Ovary (tissue), 7 donors: ENCODE measurements at regions not wholly inside any gene's neighbourhood (a gene's known extent, or its start where the extent isn't known, plus 50 kb on each side); places are given as distances from the start of the nearest gene placed in this dataset.

Experiments
- DNase-seq, 5 donors: peaks; one replicate each; pipeline ENCODE4 v3.0.0-alpha.2; 2019 to 2020
- H3K27ac ChIP-seq, 2 donors: fragments of 200-600 bp; one replicate each; pipeline versions ENCODE4 v1.5.1 to v1.8.0; 2019 to 2022
- H3K27me3 ChIP-seq: fragments of 200-600 bp; one replicate; pipeline ENCODE4 v1.8.0; 2022
- H3K36me3 ChIP-seq: fragments of 200-600 bp; sonication (generic); one replicate; pipeline ENCODE4 v1.5.1; 2019
- H3K4me1 ChIP-seq: one replicate; pipeline ENCODE4 v1.8.1; 2013; ENCODE audit warnings: mild to moderate bottlenecking, moderate library complexity; ENCODE audit not compliant: insufficient read depth
- H3K4me3 ChIP-seq: fragments of 200-600 bp; sonication (generic); one replicate; pipeline ENCODE4 v1.5.1; 2017
- H3K9me3 ChIP-seq, 2 donors: fragments of 200-600 bp in 1 of 2; sonication (generic) in 1 of 2; one replicate each; pipeline versions ENCODE4 v1.5.1 to v1.8.1; 2013 to 2019; ENCODE audit warnings: mild to moderate bottlenecking in 1 of 2, moderate library complexity in 1 of 2
- CTCF ChIP-seq, 3 donors: fragments of 450-650 bp in 2 of 3; fragments of 200-600 bp in 1 of 3; IDR thresholded peaks; one replicate each; pipeline versions ENCODE4 v1.5.1 to v1.8.0; 2016 to 2022; ENCODE audit warnings: antibody characterized with exemption in 3 of 3, mild to moderate bottlenecking in 1 of 3
- EP300 ChIP-seq: sonication (generic); formaldehyde crosslinking; IDR thresholded peaks from one replicate; pipeline ENCODE4 v1.6.1; 2017; ENCODE audit warnings: antibody characterized with exemption
- POLR2A ChIP-seq: fragments of 450-650 bp; IDR thresholded peaks from one replicate; pipeline ENCODE4 v1.6.1; 2017; ENCODE audit warnings: antibody characterized with exemption, mild to moderate bottlenecking, moderate library complexity
- WGBS, 3 donors: extraction: QIAGEN DNeasy Blood & Tissue Kit in 1 of 3; methylation state at CpG; one replicate each; pipeline versions ENCODE4 v1.1.5 to v1.1.7; 2013 to 2017; 5-methylcytosine and 5-hydroxymethylcytosine counted together
- intact Hi-C, 4 donors: fragments of 100-400 bp; cut with DNase I; formaldehyde crosslinking; loops; one replicate each; pipeline versions ENCODE4 v1.11.0 to v1.15.1; 2022 to 2023
- donor health status: DM: no; HTN: no; CAD: no; lungs with moderate emphysema.
- donor health status: DM: no; HTN: no; CAD: no.
- donor health status: Bipolar disorder and iron deficiency.
- donor health status: DM: no; HTN: no; CAD: no.
- donor health status: DM: yes; HTN: yes; CAD: no.

GRCh38 chr3:144409319-144409718, 437.7 kb downstream of the DIPK2A start:
- TF ChIP-seq POLR2A (no peak), EP300 (no peak), CTCF (IDR thresholded peaks at IDR 0.05) (no peak)
- DNase-seq = no peak
- Histone ChIP-seq H3K4me1 (no peaks in the 10 kb centered on the region), H3K36me3 (no peaks in the 10 kb centered on the region), H3K4me3 (no peak overlapping the region), H3K27ac (no peak overlapping the region), H3K27me3 (no peaks in the 10 kb centered on the region), H3K9me3 (no peaks in the 10 kb centered on the region)
- intact Hi-C loops = no loop called here

GRCh38 chr3:144413068-144413467, 441.4 kb downstream of the DIPK2A start:
- no peak overlapping the region for H3K27ac ChIP-seq
- DNase-seq = no peak
- TF ChIP-seq EP300 (no peak), CTCF (IDR thresholded peaks at IDR 0.05) (no peak), POLR2A (no peak)
- H3K4me3 ChIP-seq = no peak overlapping the region
- intact Hi-C loops = no loop called here
- H3K27me3 ChIP-seq = no peaks in the 10 kb centered on the region
- no peaks in the 10 kb centered on the region for H3K4me1 ChIP-seq
- WGBS, 3 donors = 92 to 97% (median 94%) methylated on average over 2 of the region's 2 CpGs
- no peaks in the 10 kb centered on the region for H3K9me3 ChIP-seq
- H3K36me3 ChIP-seq = no peaks in the 10 kb centered on the region

GRCh38 chr3:144415492-144415891, 443.9 kb downstream of the DIPK2A start:
- no peaks in the 10 kb centered on the region for H3K27me3 ChIP-seq
- H3K36me3 ChIP-seq = no peaks in the 10 kb centered on the region
- DNase-seq = no peak
- no peaks in the 10 kb centered on the region for H3K9me3 ChIP-seq
- TF ChIP-seq CTCF (IDR thresholded peaks at IDR 0.05) = no peak
- TF ChIP-seq POLR2A = no peak
- no peak for TF ChIP-seq EP300
- H3K4me1 ChIP-seq = no peaks in the 10 kb centered on the region
- intact Hi-C loops = no loop called here
- no peak overlapping the region for H3K4me3 ChIP-seq
- no peak overlapping the region for H3K27ac ChIP-seq
- WGBS, 3 donors = 25 to 48% (median 37%) methylated on average over 1 of the region's 1 CpG

GRCh38 chr3:144424606-144425005, 453.0 kb downstream of the DIPK2A start:
- no peaks in the 10 kb centered on the region for H3K4me1 ChIP-seq
- intact Hi-C loops = no loop called here
- TF ChIP-seq POLR2A = no peak
- no peak for TF ChIP-seq CTCF (IDR thresholded peaks at IDR 0.05)
- H3K9me3 ChIP-seq = no peaks in the 10 kb centered on the region
- H3K27ac ChIP-seq = no peak overlapping the region
- H3K4me3 ChIP-seq = no peak overlapping the region
- DNase-seq = peak in 1 of 5 donors; percentile 1
- no peaks in the 10 kb centered on the region for H3K36me3 ChIP-seq
- H3K27me3 ChIP-seq = no peaks in the 10 kb centered on the region
- WGBS, 3 donors = 85 to 91% (median 87%) methylated on average over 4 of the region's 4 CpGs

GRCh38 chr3:144426366-144426765, 454.7 kb downstream of the DIPK2A start:
- no peaks in the 10 kb centered on the region for H3K36me3 ChIP-seq
- H3K4me1 ChIP-seq = no peaks in the 10 kb centered on the region
- H3K4me3 ChIP-seq = no peak overlapping the region
- no peaks in the 10 kb centered on the region for H3K27me3 ChIP-seq
- no peak for DNase-seq
- no peaks in the 10 kb centered on the region for H3K9me3 ChIP-seq
- intact Hi-C loops = no loop called here
- no peak overlapping the region for H3K27ac ChIP-seq
- TF ChIP-seq CTCF (IDR thresholded peaks at IDR 0.05) (no peak), EP300 (no peak), POLR2A (no peak)
